Ovary (tissue), 7 donors: ENCODE measurements at regions not wholly inside any gene's neighbourhood (a gene's known extent, or its start where the extent isn't known, plus 50 kb on each side); places are given as distances from the start of the nearest gene placed in this dataset.

Source experiments
- DNase-seq, 5 donors: peaks; one replicate each; pipeline ENCODE4 v3.0.0-alpha.2; 2019 to 2020
- H3K27ac ChIP-seq, 2 donors: fragments of 200-600 bp; one replicate each; pipeline versions ENCODE4 v1.5.1 to v1.8.0; 2019 to 2022
- H3K27me3 ChIP-seq: fragments of 200-600 bp; one replicate; pipeline ENCODE4 v1.8.0; 2022
- H3K36me3 ChIP-seq: fragments of 200-600 bp; sonication (generic); one replicate; pipeline ENCODE4 v1.5.1; 2019
- H3K4me1 ChIP-seq: one replicate; pipeline ENCODE4 v1.8.1; 2013; ENCODE audit warnings: mild to moderate bottlenecking, moderate library complexity; ENCODE audit not compliant: insufficient read depth
- H3K4me3 ChIP-seq: fragments of 200-600 bp; sonication (generic); one replicate; pipeline ENCODE4 v1.5.1; 2017
- H3K9me3 ChIP-seq, 2 donors: fragments of 200-600 bp in 1 of 2; sonication (generic) in 1 of 2; one replicate each; pipeline versions ENCODE4 v1.5.1 to v1.8.1; 2013 to 2019; ENCODE audit warnings: mild to moderate bottlenecking in 1 of 2, moderate library complexity in 1 of 2
- EP300 ChIP-seq: sonication (generic); formaldehyde crosslinking; IDR thresholded peaks from one replicate; pipeline ENCODE4 v1.6.1; 2017; ENCODE audit warnings: antibody characterized with exemption
- POLR2A ChIP-seq: fragments of 450-650 bp; IDR thresholded peaks from one replicate; pipeline ENCODE4 v1.6.1; 2017; ENCODE audit warnings: antibody characterized with exemption, mild to moderate bottlenecking, moderate library complexity
- WGBS, 3 donors: extraction: QIAGEN DNeasy Blood & Tissue Kit in 1 of 3; methylation state at CpG; one replicate each; pipeline versions ENCODE4 v1.1.5 to v1.1.7; 2013 to 2017; 5-methylcytosine and 5-hydroxymethylcytosine counted together
- intact Hi-C, 4 donors: fragments of 100-400 bp; cut with DNase I; formaldehyde crosslinking; loops; one replicate each; pipeline versions ENCODE4 v1.11.0 to v1.15.1; 2022 to 2023
- TF ChIP-seq, protein P1 (sequence below), 3 donors: fragments of 450-650 bp in 2 of 3; fragments of 200-600 bp in 1 of 3; IDR thresholded peaks; one replicate each; pipeline versions ENCODE4 v1.5.1 to v1.8.0; 2016 to 2022; ENCODE audit warnings: antibody characterized with exemption in 3 of 3, mild to moderate bottlenecking in 1 of 3
- donor health status: DM: no; HTN: no; CAD: no; lungs with moderate emphysema.
- donor health status: DM: no; HTN: no; CAD: no.
- donor health status: Bipolar disorder and iron deficiency.
- donor health status: DM: no; HTN: no; CAD: no.
- donor health status: DM: yes; HTN: yes; CAD: no.

DNA sequence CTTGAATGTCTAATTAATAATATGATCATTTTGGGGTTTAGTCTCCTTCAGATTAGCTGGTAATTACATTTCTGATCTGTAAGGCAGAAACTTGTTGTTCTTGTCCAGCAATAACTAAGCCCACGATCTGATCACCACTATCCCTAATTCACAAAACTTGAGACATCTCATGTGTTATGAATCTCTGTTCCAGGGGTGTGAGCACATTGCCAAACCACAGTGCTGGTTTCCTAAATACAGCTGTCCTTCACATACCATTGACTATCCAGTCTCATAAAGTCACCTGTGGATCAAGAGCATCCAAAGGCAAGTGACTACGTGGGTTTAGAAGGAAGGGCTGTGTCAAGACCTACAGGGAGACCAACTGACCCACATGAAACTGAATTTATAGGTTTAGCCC, 134.1 kb upstream of the PRLR start:
- Histone ChIP-seq H3K4me1 (no peaks in the 10 kb centered on the region), H3K27ac (no peak overlapping the region), H3K27me3 (no peaks in the 10 kb centered on the region), H3K9me3 (no peaks in the 10 kb centered on the region), H3K36me3 (no peaks in the 10 kb centered on the region), H3K4me3 (no peak overlapping the region)
- intact Hi-C loops, result no loop called here
- WGBS, 3 donors, result 40 to 67% (median 47%) methylated on average over 2 of the region's 2 CpGs
- TF ChIP-seq, protein P1, sequence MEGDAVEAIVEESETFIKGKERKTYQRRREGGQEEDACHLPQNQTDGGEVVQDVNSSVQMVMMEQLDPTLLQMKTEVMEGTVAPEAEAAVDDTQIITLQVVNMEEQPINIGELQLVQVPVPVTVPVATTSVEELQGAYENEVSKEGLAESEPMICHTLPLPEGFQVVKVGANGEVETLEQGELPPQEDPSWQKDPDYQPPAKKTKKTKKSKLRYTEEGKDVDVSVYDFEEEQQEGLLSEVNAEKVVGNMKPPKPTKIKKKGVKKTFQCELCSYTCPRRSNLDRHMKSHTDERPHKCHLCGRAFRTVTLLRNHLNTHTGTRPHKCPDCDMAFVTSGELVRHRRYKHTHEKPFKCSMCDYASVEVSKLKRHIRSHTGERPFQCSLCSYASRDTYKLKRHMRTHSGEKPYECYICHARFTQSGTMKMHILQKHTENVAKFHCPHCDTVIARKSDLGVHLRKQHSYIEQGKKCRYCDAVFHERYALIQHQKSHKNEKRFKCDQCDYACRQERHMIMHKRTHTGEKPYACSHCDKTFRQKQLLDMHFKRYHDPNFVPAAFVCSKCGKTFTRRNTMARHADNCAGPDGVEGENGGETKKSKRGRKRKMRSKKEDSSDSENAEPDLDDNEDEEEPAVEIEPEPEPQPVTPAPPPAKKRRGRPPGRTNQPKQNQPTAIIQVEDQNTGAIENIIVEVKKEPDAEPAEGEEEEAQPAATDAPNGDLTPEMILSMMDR (IDR thresholded peaks at IDR 0.05), result no peak
- TF ChIP-seq EP300 (no peak), POLR2A (no peak)
- DNase-seq, result no peak

GRCh38 chr5:35363387-35363965, 133.2 kb upstream of the PRLR start:
- 24 to 36% (median 24%) methylated on average over 4 of the region's 4 CpGs for WGBS, 3 donors
- Histone ChIP-seq H3K27me3 (no peaks in the 10 kb centered on the region), H3K9me3 (no peaks in the 10 kb centered on the region), H3K36me3 (no peaks in the 10 kb centered on the region), H3K27ac (no peak overlapping the region), H3K4me3 (no peak overlapping the region), H3K4me1 (no peaks in the 10 kb centered on the region)
- no peak for DNase-seq
- intact Hi-C loops, result no loop called here
- TF ChIP-seq EP300, result no peak
- TF ChIP-seq POLR2A, result no peak
- TF ChIP-seq, protein P1 (IDR thresholded peaks at IDR 0.05), result no peak

DNA sequence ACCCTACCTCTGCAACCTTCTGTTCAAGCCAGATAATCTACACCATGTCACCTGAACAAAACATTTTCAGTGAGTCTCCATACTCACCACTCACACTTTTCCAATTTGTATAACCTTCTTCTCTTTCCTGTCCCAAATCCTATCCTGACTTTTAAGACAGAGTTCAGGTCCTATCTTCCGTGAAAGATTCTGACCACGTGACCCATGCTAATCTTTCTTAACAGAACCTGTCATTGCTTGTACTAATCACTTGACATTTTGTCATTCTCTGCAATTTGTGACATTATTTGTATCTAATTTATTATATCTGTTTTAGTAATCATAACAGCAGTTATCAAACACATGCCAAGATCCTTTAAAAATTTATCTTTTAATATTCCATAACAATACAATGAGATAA, 132.5 kb upstream of the PRLR start:
- WGBS, 3 donors, result 55 to 67% (median 59%) methylated on average over 2 of the region's 2 CpGs

GRCh38 chr5:35360671-35361070, 130.4 kb upstream of the PRLR start:
- Histone ChIP-seq H3K27ac (no peak overlapping the region), H3K36me3 (no peaks in the 10 kb centered on the region), H3K4me3 (no peak overlapping the region), H3K4me1 (no peaks in the 10 kb centered on the region), H3K9me3 (no peaks in the 10 kb centered on the region), H3K27me3 (no peaks in the 10 kb centered on the region)
- TF ChIP-seq POLR2A (no peak), EP300 (no peak)
- TF ChIP-seq, protein P1 (IDR thresholded peaks at IDR 0.05), result no peak
- intact Hi-C loops, result no loop called here
- WGBS, 3 donors, result 62 to 75% (median 74%) methylated on average over 3 of the region's 3 CpGs
- no peak for DNase-seq

More for the DNA sequence above, 132.5 kb upstream of the PRLR start:
- DNase-seq, result no peak
- Histone ChIP-seq H3K36me3 (no peaks in the 10 kb centered on the region), H3K27ac (no peak overlapping the region), H3K4me1 (no peaks in the 10 kb centered on the region), H3K27me3 (no peaks in the 10 kb centered on the region), H3K4me3 (no peak overlapping the region), H3K9me3 (no peaks in the 10 kb centered on the region)
- no peak for TF ChIP-seq EP300
- no peak for TF ChIP-seq POLR2A
- intact Hi-C loops, result no loop called here

DNA sequence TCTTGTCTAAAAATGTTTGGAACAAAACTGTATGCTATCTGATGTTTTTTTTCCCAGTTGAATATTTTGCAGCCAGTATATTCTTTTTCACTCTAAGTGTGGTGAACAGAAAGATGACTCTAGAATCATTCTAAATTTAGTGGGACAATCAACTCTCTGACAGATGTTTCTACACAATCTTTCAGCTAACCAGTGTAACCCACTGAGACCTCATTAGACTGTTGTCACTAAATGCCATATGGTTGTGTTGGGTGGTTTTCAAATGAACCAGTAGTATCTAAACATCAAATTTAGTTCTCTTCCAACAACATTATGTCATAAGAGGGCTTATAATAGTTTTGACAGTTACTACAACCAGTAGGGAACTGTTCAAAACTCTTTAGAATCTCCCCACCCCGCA, 129.6 kb upstream of the PRLR start:
- no peaks in the 10 kb centered on the region for H3K27me3 ChIP-seq
- no peak overlapping the region for H3K4me3 ChIP-seq
- no peak overlapping the region for H3K27ac ChIP-seq
- intact Hi-C loops, result no loop called here
- 82 to 95% (median 91%) methylated on average over 1 of the region's 1 CpG for WGBS, 3 donors
- TF ChIP-seq POLR2A, result no peak
- TF ChIP-seq EP300, result no peak
- TF ChIP-seq, protein P1 (IDR thresholded peaks at IDR 0.05), result no peak
- H3K9me3 ChIP-seq, result no peaks in the 10 kb centered on the region
- H3K36me3 ChIP-seq, result no peaks in the 10 kb centered on the region
- H3K4me1 ChIP-seq, result no peaks in the 10 kb centered on the region
- no peak for DNase-seq
